ENCODE measurements at regions not wholly inside any gene's neighbourhood (a gene's known extent, or its start where the extent isn't known, plus 50 kb on each side); places are given as distances from the start of the nearest gene placed in this dataset.

DNA sequence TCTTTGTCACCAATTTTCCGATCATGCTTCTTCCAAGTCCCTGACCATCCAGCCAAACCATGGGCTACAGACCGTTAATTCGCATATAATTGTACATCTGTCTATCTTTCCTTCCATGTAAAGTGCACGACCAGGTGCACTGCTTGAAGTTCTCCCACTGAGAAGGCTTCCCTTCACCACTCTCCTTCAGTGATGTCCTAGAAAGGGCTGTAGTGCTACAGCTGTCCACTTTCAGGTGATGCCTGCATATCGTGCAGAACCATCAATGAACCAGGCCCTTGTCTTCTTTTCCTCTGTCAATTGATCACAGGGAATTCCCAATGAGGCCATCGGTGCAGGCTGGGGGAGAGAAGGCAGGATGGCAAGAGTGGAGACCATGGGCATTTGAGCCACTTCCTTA, 148.9 kb downstream of the TMEM182 start:
- TF ChIP-seq, protein P1, sequence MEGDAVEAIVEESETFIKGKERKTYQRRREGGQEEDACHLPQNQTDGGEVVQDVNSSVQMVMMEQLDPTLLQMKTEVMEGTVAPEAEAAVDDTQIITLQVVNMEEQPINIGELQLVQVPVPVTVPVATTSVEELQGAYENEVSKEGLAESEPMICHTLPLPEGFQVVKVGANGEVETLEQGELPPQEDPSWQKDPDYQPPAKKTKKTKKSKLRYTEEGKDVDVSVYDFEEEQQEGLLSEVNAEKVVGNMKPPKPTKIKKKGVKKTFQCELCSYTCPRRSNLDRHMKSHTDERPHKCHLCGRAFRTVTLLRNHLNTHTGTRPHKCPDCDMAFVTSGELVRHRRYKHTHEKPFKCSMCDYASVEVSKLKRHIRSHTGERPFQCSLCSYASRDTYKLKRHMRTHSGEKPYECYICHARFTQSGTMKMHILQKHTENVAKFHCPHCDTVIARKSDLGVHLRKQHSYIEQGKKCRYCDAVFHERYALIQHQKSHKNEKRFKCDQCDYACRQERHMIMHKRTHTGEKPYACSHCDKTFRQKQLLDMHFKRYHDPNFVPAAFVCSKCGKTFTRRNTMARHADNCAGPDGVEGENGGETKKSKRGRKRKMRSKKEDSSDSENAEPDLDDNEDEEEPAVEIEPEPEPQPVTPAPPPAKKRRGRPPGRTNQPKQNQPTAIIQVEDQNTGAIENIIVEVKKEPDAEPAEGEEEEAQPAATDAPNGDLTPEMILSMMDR (conservative IDR thresholded peaks at IDR 0.05 in 1 of 2, IDR thresholded peaks at IDR 0.05 in 1 of 2; ENCODE audit: low read depth in 1 of 2, low read length in 2 of 2): no peak
- no peak for TF ChIP-seq EZH2 (IDR thresholded peaks at IDR 0.05; ENCODE audit: low read length, missing control alignments)

Measured in fibroblast of lung (primary cell).